ENCODE measurements at regions not wholly inside any gene's neighbourhood (a gene's known extent, or its start where the extent isn't known, plus 50 kb on each side); places are given as distances from the start of the nearest gene placed in this dataset.

GRCh38 chr10:20726381-20726780 is 170.7 kb downstream of the NEBL start:
- no peak for DNase-seq

- no peak for DNase-seq
Observed at GRCh38 chr10:20714979-20715378, 182.1 kb downstream of the NEBL start.

GRCh38 chr10:20714518-20714917 is 182.6 kb downstream of the NEBL start:
- DNase-seq = no peak

GRCh38 chr10:20713420-20713819 is 183.7 kb downstream of the NEBL start:
- no peak for DNase-seq

GRCh38 chr10:20712774-20713173 is 184.3 kb downstream of the NEBL start:
- no peak for DNase-seq

- DNase-seq = no peak
Observed at GRCh38 chr10:20709708-20710107, 187.4 kb downstream of the NEBL start.

GRCh38 chr10:20708305-20708704 is 188.8 kb downstream of the NEBL start:
- no peak for DNase-seq

- DNase-seq = no peak
Observed at GRCh38 chr10:20707251-20707650, 189.9 kb downstream of the NEBL start.

GRCh38 chr10:20698837-20699236 is 198.3 kb downstream of the NEBL start:
- DNase-seq = no peak

- DNase-seq = no peak
Observed at GRCh38 chr10:20694296-20694695, 202.8 kb downstream of the NEBL start.

- DNase-seq = no peak
Observed at GRCh38 chr10:20688797-20689544, 208.1 kb downstream of the NEBL start.

GRCh38 chr10:20686015-20686635 is 211.0 kb downstream of the NEBL start:
- DNase-seq = no peak

GRCh38 chr10:20685462-20685861 is 211.6 kb downstream of the NEBL start:
- DNase-seq = no peak

GRCh38 chr10:20683345-20683744 is 213.8 kb downstream of the NEBL start:
- DNase-seq = no peak

- no peak for DNase-seq
Observed at GRCh38 chr10:20682782-20683181, 214.3 kb downstream of the NEBL start.

- no peak for DNase-seq
Observed at GRCh38 chr10:20677340-20677739, 219.8 kb downstream of the NEBL start.

- peak in 1 of 56 donors; percentile 21 for DNase-seq
Observed at GRCh38 chr10:20674926-20675325, 222.2 kb downstream of the NEBL start.

- no peak for DNase-seq
Observed at GRCh38 chr10:20673175-20673574, 223.9 kb downstream of the NEBL start.

GRCh38 chr10:20672741-20673140 is 224.4 kb downstream of the NEBL start:
- no peak for DNase-seq

GRCh38 chr10:20670579-20670978 is 226.5 kb downstream of the NEBL start:
- DNase-seq = no peak

GRCh38 chr10:20668985-20669384 is 228.1 kb downstream of the NEBL start:
- no peak for DNase-seq

- no peak for DNase-seq
Observed at GRCh38 chr10:20662742-20663141, 234.4 kb downstream of the NEBL start.

- DNase-seq = no peak
Observed at GRCh38 chr10:20659225-20659624, 237.9 kb downstream of the NEBL start.

All from amygdala (tissue), 56 donors.